ENCODE measurements at regions not wholly inside any gene's neighbourhood (a gene's known extent, or its start where the extent isn't known, plus 50 kb on each side); places are given as distances from the start of the nearest gene placed in this dataset.
"Not testable (repeated sequence)": the region's sequence is repeated elsewhere in the genome, so short reads cannot be mapped to it uniquely, and the experiment has no call there.

- Histone ChIP-seq H4K20me1 (no peaks in the 10 kb centered on the region), H3K36me3 (no peaks in the 10 kb centered on the region), H3K4me3 (no peak overlapping the region), H3K9me3 (no peaks in the 10 kb centered on the region), H3K27me3 (no peaks in the 10 kb centered on the region), H3K27ac (no peak overlapping the region), H3K4me1 (no peaks in the 10 kb centered on the region), H3K4me2 (no peak overlapping the region), H3K9ac (no peak overlapping the region)
- no peak for TF ChIP-seq Cebpa-rat (IDR thresholded peaks at IDR 0.05)
Observed at GRCh38 chr4:126405369-126405982, 1090.7 kb downstream of the FAT4 start.

- no peak overlapping the region for H3K9ac ChIP-seq
- no peak for TF ChIP-seq Cebpa-rat (IDR thresholded peaks at IDR 0.05)
- no peak overlapping the region for H3K4me2 ChIP-seq
- H3K4me3 ChIP-seq = no peak overlapping the region
- no peaks in the 10 kb centered on the region for H3K4me1 ChIP-seq
- H3K27ac ChIP-seq = no peak overlapping the region
- H3K9me3 ChIP-seq = no peaks in the 10 kb centered on the region
- no peaks in the 10 kb centered on the region for H3K36me3 ChIP-seq
- no peaks in the 10 kb centered on the region for H3K27me3 ChIP-seq
- H4K20me1 ChIP-seq = no peaks in the 10 kb centered on the region
Observed at GRCh38 chr4:126409746-126410145, 1095.0 kb downstream of the FAT4 start.

- no peaks in the 10 kb centered on the region for H3K27me3 ChIP-seq
- H3K27ac ChIP-seq = no peak overlapping the region
- H3K4me3 ChIP-seq = no peak overlapping the region
- no peak overlapping the region for H3K9ac ChIP-seq
- no peaks in the 10 kb centered on the region for H3K9me3 ChIP-seq
- no peaks in the 10 kb centered on the region for H4K20me1 ChIP-seq
- no peaks in the 10 kb centered on the region for H3K4me1 ChIP-seq
- H3K36me3 ChIP-seq = no peaks in the 10 kb centered on the region
- no peak overlapping the region for H3K4me2 ChIP-seq
- no peak for TF ChIP-seq Cebpa-rat (IDR thresholded peaks at IDR 0.05)
Observed at GRCh38 chr4:126411047-126411446, 1096.3 kb downstream of the FAT4 start.

- H3K4me1 ChIP-seq, H3K9ac ChIP-seq, H3K27ac ChIP-seq, H4K20me1 ChIP-seq, H3K27me3 ChIP-seq, H3K36me3 ChIP-seq, H3K4me2 ChIP-seq, H3K4me3 ChIP-seq, H3K9me3 ChIP-seq: not testable (repeated sequence)
Observed at GRCh38 chr4:126412310-126412709, 1097.6 kb downstream of the FAT4 start.

GRCh38 chr4:126414741-126415140 is 1100.0 kb downstream of the FAT4 start:
- H3K4me2 ChIP-seq = no peak overlapping the region
- no peak overlapping the region for H3K4me3 ChIP-seq
- TF ChIP-seq Cebpa-rat (IDR thresholded peaks at IDR 0.05) = no peak
- H3K27me3 ChIP-seq = no peaks in the 10 kb centered on the region
- no peak overlapping the region for H3K9ac ChIP-seq
- no peaks in the 10 kb centered on the region for H4K20me1 ChIP-seq
- no peak overlapping the region for H3K27ac ChIP-seq
- peaks cover 5% of the 10 kb centered on the region; the same call in 1 of the 2 replicates for H3K9me3 ChIP-seq
- no peaks in the 10 kb centered on the region for H3K4me1 ChIP-seq
- H3K36me3 ChIP-seq = no peaks in the 10 kb centered on the region

- Histone ChIP-seq H4K20me1 (no peaks in the 10 kb centered on the region), H3K9ac (no peak overlapping the region), H3K27ac (no peak overlapping the region), H3K4me1 (no peaks in the 10 kb centered on the region), H3K27me3 (no peaks in the 10 kb centered on the region), H3K4me3 (no peak overlapping the region), H3K9me3 (peaks cover 18% of the 10 kb centered on the region), H3K4me2 (no peak overlapping the region), H3K36me3 (no peaks in the 10 kb centered on the region)
- TF ChIP-seq Cebpa-rat (IDR thresholded peaks at IDR 0.05) = no peak
Observed at GRCh38 chr4:126419266-126419665, 1104.5 kb downstream of the FAT4 start.

- Histone ChIP-seq H3K4me1 (no peaks in the 10 kb centered on the region), H3K9ac (no peak overlapping the region), H3K4me2 (no peak overlapping the region), H4K20me1 (no peaks in the 10 kb centered on the region), H3K9me3 (no peaks in the 10 kb centered on the region), H3K36me3 (no peaks in the 10 kb centered on the region), H3K27me3 (no peaks in the 10 kb centered on the region), H3K4me3 (no peak overlapping the region), H3K27ac (no peak overlapping the region)
- no peak for TF ChIP-seq Cebpa-rat (IDR thresholded peaks at IDR 0.05)
Observed at GRCh38 chr4:126427853-126428252, 1113.1 kb downstream of the FAT4 start.

- Histone ChIP-seq H3K4me3 (no peak overlapping the region), H3K4me2 (no peak overlapping the region), H3K36me3 (no peaks in the 10 kb centered on the region), H3K9ac (no peak overlapping the region), H3K9me3 (no peaks in the 10 kb centered on the region), H4K20me1 (no peaks in the 10 kb centered on the region), H3K27me3 (no peaks in the 10 kb centered on the region), H3K4me1 (no peaks in the 10 kb centered on the region), H3K27ac (no peak overlapping the region)
- no peak for TF ChIP-seq Cebpa-rat (IDR thresholded peaks at IDR 0.05)
Observed at GRCh38 chr4:126431049-126431448, 1116.3 kb downstream of the FAT4 start.

- no peaks in the 10 kb centered on the region for H3K9me3 ChIP-seq
- TF ChIP-seq Cebpa-rat (IDR thresholded peaks at IDR 0.05) = no peak
- H3K4me2 ChIP-seq = no peak overlapping the region
- H3K9ac ChIP-seq = no peak overlapping the region
- H3K36me3 ChIP-seq = no peaks in the 10 kb centered on the region
- no peak overlapping the region for H3K27ac ChIP-seq
- H4K20me1 ChIP-seq = no peaks in the 10 kb centered on the region
- H3K27me3 ChIP-seq = no peaks in the 10 kb centered on the region
- H3K4me3 ChIP-seq = no peak overlapping the region
- no peaks in the 10 kb centered on the region for H3K4me1 ChIP-seq
Observed at GRCh38 chr4:126435491-126435890, 1120.7 kb downstream of the FAT4 start.

GRCh38 chr4:126440297-126440696 is 1125.5 kb downstream of the FAT4 start:
- H3K4me1 ChIP-seq = no peaks in the 10 kb centered on the region
- H3K9ac ChIP-seq = no peak overlapping the region
- H3K27ac ChIP-seq = no peak overlapping the region
- no peaks in the 10 kb centered on the region for H3K27me3 ChIP-seq
- H4K20me1 ChIP-seq = no peaks in the 10 kb centered on the region
- H3K4me2 ChIP-seq = no peak overlapping the region
- H3K36me3 ChIP-seq = no peaks in the 10 kb centered on the region
- H3K4me3 ChIP-seq = no peak overlapping the region
- no peak for TF ChIP-seq Cebpa-rat (IDR thresholded peaks at IDR 0.05)
- no peaks in the 10 kb centered on the region for H3K9me3 ChIP-seq

All from BLaER1 (cell line).